Kasumi-1 (cell line): ENCODE measurements at regions not wholly inside any gene's neighbourhood (a gene's known extent, or its start where the extent isn't known, plus 50 kb on each side); places are given as distances from the start of the nearest gene placed in this dataset.

Experiments used
- DNase-seq, 2 experiments: peaks; one replicate each; lab custom pipeline; 2025; lab: John Stamatoyannopoulos, UW

- DNase-seq: no peak
These were observed 439.6 kb downstream of the CDH8 start for GRCh38 chr16:61596655-61597054.

DNA sequence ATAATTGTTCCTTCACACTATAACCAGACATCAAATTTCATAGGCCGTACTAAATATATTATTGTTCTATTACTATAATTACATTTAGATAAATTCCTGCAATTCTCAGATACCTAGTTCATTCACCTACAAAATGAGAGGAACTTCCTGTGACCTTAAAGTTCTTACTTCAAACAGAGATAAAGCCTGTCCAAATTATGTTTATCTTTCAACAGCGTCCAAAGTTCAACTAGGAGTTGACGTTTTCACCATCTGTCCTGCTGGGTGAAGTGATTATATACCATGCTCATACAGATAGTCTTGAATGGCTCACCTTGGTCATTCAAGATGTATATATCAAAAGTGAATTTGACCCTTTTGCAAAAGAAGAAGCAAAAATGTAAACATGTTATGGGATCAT lies 440.6 kb downstream of the CDH8 start:
- no peak for DNase-seq

GRCh38 chr16:61590577-61590976 lies 445.7 kb downstream of the CDH8 start:
- no peak for DNase-seq

DNA sequence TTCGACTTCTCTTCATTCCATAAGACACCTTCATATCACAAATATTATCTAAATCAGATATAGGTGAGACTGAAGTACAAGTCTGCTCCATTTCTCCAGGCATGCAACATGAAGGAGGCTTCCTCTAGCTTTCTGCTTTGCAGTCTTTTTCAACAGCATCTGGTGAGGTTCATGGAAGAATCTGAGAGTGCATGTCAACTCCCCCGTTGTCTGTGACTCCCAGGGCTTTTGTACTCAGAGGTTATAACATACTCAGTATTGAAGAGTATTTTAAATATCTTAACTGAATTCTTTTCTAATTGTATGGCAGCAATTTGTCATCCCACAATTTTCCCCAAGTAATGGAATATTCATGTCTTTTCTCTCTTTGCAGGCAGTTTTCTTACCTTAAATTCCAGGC lies 448.7 kb downstream of the CDH8 start:
- no peak for DNase-seq

- DNase-seq: no peak
These were observed 454.7 kb downstream of the CDH8 start for GRCh38 chr16:61581417-61582046.

DNA sequence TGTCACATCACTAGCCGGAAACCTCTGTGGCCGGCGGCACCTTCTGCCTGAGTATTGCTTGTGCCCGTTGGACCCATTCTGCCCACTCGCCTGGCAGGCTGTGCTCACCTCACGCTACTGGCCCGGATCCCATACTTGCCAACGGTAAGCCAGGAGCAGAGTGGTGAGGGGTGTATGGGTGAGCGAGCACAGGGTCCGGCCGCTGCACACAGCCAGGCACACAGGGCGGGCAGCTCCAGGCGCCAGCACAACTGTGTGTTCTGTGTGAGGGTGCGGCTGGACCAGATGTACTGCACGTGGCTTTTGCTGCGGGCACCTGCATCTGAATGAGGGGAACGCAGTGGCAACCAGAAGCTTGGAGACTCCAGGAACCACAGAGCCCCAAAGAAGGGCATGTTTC lies 455.7 kb downstream of the CDH8 start:
- no peak for DNase-seq

DNA sequence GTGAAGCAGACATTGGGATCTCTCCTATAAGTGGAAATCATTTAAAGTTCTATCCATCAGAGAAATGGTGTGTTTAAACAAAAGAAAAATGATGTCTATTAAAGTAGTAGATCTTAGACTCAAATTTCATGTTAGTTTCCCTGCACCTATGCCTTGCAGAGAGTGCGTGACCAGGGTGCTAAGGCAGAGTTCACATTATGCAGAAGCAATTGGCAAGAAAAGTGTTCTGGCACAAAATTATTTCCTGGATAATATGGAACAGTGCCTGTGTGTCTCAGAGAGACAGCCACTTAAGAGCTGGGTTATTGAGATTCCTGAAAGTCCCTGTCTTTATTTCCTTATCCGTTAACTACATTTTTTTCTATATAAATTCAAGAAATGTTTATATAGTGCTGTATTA lies 457.0 kb downstream of the CDH8 start:
- DNase-seq: no peak

- no peak for DNase-seq
These were observed 459.8 kb downstream of the CDH8 start for GRCh38 chr16:61576476-61576875.

- DNase-seq: no peak
These were observed 460.6 kb downstream of the CDH8 start for GRCh38 chr16:61575617-61576016.

- no peak for DNase-seq
These were observed 467.2 kb downstream of the CDH8 start for GRCh38 chr16:61569028-61569427.

GRCh38 chr16:61564716-61565115 lies 471.5 kb downstream of the CDH8 start:
- no peak for DNase-seq

DNA sequence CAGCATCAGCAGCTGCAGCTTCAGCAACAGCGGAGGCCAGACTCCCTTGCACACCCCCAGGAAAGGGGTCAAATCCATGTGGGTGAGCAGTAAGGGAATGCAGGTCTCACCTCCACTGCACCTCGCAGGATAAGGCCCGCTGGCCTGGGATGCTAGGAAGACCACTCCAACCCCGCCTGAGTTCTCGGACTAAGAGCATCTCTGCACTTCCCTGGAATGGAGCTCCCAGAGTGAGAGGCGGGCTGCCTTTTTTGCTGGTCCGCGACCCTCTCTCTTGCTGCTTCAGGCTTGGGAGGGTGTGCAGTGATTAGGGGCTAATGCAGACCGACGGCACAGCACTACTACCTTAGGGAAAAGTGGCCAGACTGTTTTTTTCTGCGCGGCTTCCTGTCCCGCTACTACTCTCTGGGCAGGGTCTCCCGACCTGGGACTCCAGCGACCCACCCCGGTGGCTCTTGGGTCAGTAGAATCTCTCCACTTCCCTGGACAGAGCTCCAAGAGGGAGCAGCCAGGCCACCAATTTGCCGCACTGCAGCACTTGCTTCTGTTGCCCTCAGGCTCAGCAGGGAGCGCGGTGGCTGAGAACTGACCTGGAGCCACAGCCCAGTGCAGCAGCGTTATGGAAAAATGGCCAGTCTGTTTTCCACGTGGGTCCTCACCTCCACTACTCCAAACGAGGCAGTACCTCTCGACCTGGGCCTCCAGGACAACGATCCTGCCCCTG lies 480.4 kb downstream of the CDH8 start:
- DNase-seq: no peak

DNA sequence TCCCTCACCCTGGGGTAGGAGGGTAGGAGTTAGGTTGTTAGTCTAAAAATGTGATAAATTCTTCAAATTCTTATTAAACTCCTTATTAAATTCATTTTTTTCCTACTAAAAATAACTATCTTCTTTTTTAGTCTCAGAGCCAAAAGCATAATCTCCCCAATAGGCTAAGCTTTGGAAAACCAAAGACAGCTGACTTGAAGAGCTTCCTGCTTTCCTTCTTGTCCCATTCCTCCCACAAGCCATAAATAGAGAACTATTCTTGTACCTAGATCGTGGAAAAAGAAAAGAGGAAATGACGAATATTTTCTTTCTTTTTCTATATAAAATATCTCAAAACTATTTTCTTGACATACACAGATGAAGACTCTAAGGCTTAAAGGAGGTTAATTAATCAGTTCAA lies 486.9 kb downstream of the CDH8 start:
- DNase-seq: no peak

DNA sequence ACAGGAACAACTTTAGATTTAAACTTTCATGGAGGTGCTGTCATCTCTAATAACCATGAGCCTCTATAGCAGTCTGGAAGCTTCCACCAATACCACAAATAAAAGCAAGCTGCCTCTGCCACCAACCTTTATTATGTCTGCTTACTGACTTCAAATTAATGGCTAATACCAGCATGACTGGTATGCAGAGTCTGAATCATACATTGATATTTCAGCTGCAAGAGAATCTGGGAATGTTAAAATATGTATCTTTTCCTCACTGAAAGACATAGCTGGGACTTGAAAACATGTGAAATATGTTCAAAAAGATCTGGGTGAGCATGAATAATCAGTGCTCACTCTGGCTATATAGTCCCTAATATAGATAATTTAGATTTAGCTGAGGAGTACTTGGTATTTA lies 488.6 kb downstream of the CDH8 start:
- DNase-seq: no peak

DNA sequence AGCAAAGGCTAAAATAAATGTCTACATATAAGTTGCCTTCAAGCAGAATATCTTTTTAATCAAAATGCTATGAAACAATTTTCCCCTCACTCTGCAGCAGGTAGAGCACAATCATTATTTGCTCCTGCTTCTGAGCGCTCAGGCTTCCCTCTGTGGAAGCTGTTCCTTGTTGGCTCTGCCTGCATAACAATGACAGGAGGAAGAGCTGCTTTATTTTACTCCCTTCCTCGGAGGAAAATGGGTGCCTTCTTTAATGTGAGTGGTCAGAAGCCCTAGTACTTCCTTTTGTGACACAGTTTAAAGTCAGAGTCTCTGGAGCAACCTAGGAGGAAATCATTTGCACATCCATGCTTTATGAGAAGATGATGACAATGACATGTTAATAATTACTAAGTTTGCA lies 492.1 kb downstream of the CDH8 start:
- no peak for DNase-seq

DNA sequence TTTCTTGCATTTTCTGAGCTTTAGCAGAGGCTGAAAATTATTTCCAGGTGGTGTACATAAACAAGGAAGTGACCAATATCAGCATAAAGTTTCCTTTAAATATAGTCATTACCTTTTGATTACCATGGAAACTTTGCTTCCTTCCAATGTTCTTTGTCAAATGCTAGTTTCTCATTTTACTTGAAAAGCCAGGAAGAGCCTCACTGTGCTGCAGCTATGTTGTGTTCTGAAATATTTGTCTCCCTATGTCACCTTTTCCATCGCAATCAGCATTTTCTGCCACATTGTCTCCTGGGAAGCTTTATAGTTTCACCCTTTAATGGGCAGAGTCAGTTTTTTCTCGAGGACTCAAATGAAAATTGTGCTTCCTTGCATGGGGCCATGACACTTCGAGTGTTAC lies 496.0 kb downstream of the CDH8 start:
- no peak for DNase-seq

DNA sequence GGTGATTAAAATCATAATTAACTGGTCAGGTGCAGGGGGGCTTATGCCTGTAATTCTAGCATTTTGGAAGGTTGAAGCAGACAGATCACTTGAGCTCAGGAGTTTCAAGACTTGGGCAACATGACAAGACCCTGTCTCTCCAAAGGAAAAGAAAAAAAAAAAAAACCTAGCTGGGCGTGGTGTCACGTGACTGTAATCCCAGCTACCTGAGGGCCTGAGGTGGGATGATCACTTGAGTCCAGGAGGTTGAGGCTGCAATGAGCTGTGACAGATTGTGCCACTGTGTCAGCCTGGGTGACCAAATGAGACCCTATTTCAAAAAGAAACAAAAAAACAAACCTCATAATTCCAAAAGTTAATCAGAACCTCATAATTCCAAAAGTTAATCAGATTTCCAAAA lies 505.5 kb downstream of the CDH8 start:
- no peak for DNase-seq

- DNase-seq: no peak
These were observed 535.4 kb downstream of the CDH8 start for GRCh38 chr16:61500851-61501250.

DNA sequence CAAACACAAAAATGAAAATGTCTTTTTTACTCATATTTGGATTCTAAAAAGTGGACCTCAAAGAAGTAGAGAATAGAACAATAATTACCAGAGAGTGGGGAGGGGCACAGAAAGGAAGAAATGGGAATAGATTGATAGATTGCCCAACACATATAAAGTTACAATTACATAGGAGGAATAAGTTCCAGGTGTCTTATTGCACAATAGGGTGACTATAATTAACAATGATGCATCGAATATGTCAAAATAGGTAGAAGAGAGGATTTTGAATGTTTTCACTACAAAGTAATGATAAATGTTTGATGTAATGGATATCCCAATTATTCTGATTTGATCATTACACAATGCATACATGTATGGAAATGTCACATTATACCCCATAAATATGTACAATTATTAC lies 556.0 kb downstream of the CDH8 start:
- no peak for DNase-seq

GRCh38 chr16:61471737-61472136 lies 564.5 kb downstream of the CDH8 start:
- DNase-seq: no peak

GRCh38 chr16:61471023-61471422 lies 565.2 kb downstream of the CDH8 start:
- DNase-seq: no peak

DNA sequence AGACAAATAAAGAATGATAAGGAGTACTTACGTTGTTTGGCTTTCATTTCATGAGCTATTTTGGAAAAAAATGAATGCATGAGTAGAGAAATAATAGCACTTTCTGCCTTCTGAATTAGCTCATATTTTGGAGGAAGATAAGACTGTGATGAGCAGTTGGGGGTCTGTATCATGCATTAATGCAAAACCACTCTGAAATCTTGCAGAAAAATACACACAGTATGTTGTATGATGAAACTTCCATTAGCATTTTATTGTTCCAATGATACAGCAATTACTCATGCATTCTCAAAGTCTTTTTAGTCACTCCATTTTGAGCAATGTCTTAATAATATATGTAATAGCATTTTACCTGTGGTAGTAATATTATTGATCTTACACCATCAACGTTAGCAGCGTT lies 571.0 kb downstream of the CDH8 start:
- DNase-seq: no peak

DNA sequence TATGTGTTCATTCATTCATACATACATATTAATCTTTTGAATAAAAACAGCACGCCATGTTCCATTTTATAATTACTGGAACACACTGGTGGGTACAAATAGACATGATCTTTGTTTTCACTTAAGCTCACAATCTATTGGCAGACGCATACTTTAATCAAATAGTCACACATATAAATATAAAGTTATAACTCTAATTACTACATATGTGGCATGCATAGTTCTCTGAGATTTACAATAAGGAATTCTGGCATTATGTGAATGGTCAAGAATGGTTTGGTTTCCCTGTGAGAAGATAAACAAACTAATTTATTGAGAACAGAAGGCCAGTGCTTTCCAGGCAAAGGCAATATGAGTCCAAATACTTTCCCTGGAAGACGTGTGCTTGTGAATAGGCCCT lies 576.2 kb downstream of the CDH8 start:
- DNase-seq: no peak

- no peak for DNase-seq
These were observed 600.9 kb downstream of the CDH8 start for GRCh38 chr16:61435346-61435745.
